ENCODE measurements at regions not wholly inside any gene's neighbourhood (a gene's known extent, or its start where the extent isn't known, plus 50 kb on each side); places are given as distances from the start of the nearest gene placed in this dataset.
"Not testable (repeated sequence)": the region's sequence is repeated elsewhere in the genome, so short reads cannot be mapped to it uniquely, and the experiment has no call there.

DNA sequence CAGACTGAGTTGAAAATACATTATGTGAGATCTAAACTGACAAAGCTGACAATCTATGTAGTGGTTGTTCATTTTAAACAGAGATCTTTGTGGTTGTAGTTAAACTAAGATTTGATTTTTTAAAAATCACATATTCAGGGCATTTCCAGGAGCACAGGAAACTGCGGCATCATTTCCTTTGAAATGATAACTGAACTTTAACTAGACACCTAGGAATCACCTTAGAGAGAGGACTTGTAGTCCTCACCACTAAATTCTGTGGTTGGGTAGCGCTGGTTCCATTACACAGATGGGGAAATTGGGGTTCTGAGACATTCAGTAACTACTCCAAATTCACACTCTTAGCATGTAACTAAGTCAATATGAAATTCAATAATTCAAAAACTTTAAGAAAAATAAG is 96.0 kb upstream of the TRIB2 start:
- Histone ChIP-seq H3K27ac (no peak overlapping the region), H3K4me3 (no peak overlapping the region), H3K9me3 (no peaks in the 10 kb centered on the region), H3K4me1 (peaks cover 15% of the 10 kb centered on the region), H3K36me3 (no peaks in the 10 kb centered on the region), H3K27me3 (no peaks in the 10 kb centered on the region)
- no peak for DNase-seq (ENCODE audit: extremely low spot score in 2 of 2)
- TF ChIP-seq POLR2AphosphoS5 (IDR thresholded peaks at IDR 0.05; ENCODE audit: insufficient read depth in 1 of 2, low read depth in 1 of 2) = no peak
- no peak for TF ChIP-seq CTCF (IDR thresholded peaks at IDR 0.05)
- no peak for TF ChIP-seq POLR2A (IDR thresholded peaks at IDR 0.05)
- intact Hi-C loops (cut with DNase I) = no loop called here

DNA sequence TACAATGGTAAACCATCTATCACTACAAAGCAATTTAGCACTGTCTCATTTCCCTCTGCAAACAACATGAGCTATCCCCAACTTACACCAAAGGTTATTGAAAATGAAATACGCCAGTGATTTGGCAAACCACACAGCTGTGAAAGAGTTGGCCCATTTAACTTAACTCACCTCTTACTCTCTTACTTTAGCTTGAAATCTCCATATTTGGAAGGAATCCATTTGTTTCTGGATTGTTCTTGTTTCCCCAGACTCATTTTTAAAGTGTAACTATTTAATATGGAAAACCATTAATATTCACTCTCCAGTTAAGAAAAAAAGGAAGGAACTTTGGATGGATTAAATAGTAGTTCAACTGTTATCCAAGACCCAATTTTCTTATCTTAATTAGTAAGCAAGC is 93.7 kb upstream of the TRIB2 start:
- H3K9me3 ChIP-seq = no peaks in the 10 kb centered on the region
- no peaks in the 10 kb centered on the region for H3K36me3 ChIP-seq
- no peaks in the 10 kb centered on the region for H3K27me3 ChIP-seq
- peaks cover 15% of the 10 kb centered on the region for H3K4me1 ChIP-seq
- TF ChIP-seq POLR2AphosphoS5 (IDR thresholded peaks at IDR 0.05; ENCODE audit: insufficient read depth in 1 of 2, low read depth in 1 of 2) (no peak), POLR2A (IDR thresholded peaks at IDR 0.05) (no peak), CTCF (IDR thresholded peaks at IDR 0.05) (no peak)
- no peak overlapping the region for H3K27ac ChIP-seq
- intact Hi-C loops (cut with DNase I) = no loop called here
- no peak for DNase-seq (ENCODE audit: extremely low spot score in 2 of 2)
- H3K4me3 ChIP-seq = no peak overlapping the region

DNA sequence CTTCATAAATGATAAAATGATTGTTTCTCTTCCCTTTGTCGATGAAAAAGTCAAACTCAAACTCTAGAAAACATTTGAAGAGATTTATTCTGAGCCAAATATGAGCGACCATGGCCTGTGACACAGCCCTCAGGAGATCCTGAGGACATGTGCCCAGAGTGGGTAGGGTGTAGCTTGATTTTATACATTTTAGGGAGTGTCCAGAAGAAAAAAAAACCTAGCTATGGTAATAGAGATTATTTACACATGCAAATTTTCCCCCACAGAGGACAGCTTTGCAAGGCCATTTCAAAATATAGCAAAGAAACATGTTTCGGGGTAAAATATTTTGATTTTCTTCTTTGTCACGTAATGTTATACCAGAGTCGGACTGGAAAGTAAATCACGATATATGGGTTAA is 92.4 kb upstream of the TRIB2 start:
- DNase-seq (ENCODE audit: extremely low spot score in 2 of 2) = no peak
- no peaks in the 10 kb centered on the region for H3K27me3 ChIP-seq
- no peak overlapping the region for H3K27ac ChIP-seq
- peaks cover 13% of the 10 kb centered on the region for H3K4me1 ChIP-seq
- TF ChIP-seq CTCF (IDR thresholded peaks at IDR 0.05) = no peak
- no peak for TF ChIP-seq POLR2AphosphoS5 (IDR thresholded peaks at IDR 0.05; ENCODE audit: insufficient read depth in 1 of 2, low read depth in 1 of 2)
- no peak for TF ChIP-seq POLR2A (IDR thresholded peaks at IDR 0.05)
- no peaks in the 10 kb centered on the region for H3K36me3 ChIP-seq
- intact Hi-C loops (cut with DNase I) = no loop called here
- no peak overlapping the region for H3K4me3 ChIP-seq
- no peaks in the 10 kb centered on the region for H3K9me3 ChIP-seq

DNA sequence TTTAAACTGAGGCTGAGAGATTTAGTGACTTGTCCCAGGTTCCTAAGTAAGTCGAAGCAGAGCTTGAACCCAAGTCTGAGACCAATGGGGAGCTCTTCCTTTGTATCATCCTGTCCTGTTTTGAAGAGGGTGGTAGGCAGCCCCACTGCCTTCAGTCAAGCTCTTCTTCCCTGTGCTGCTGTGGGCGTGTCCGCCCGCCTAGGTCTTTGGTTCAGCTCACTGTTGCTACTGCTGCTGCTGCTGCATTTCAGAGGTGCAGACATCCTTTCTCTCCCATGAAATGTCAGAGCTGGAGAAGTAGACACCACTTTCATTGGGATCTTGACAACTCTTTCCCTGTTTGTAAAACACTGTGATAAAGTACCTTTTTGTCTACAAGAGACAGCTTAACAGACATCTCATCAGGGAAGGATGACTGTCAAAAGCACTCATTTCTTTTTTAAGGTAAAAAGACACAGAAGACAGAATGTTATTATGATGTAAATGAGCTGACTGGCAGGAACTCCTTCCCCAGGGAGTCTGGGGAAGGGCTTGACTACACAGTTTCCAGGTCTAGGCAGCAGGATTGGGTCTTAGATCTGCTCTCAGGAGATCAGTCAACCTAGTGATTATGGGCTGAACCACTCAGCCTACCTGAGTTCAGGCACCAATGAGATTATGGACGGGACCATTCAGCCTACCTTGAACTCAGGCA is 91.7 kb upstream of the TRIB2 start:
- Histone ChIP-seq H3K36me3 (no peaks in the 10 kb centered on the region), H3K4me3 (no peak overlapping the region), H3K4me1 (peaks cover 7% of the 10 kb centered on the region), H3K9me3 (no peaks in the 10 kb centered on the region), H3K27me3 (no peaks in the 10 kb centered on the region), H3K27ac (no peak overlapping the region)
- intact Hi-C loops (cut with DNase I) = no loop called here
- TF ChIP-seq POLR2AphosphoS5 (IDR thresholded peaks at IDR 0.05; ENCODE audit: insufficient read depth in 1 of 2, low read depth in 1 of 2) (no peak), CTCF (IDR thresholded peaks at IDR 0.05) (no peak), POLR2A (IDR thresholded peaks at IDR 0.05) (no peak)
- DNase-seq (ENCODE audit: extremely low spot score in 2 of 2) = no peak

DNA sequence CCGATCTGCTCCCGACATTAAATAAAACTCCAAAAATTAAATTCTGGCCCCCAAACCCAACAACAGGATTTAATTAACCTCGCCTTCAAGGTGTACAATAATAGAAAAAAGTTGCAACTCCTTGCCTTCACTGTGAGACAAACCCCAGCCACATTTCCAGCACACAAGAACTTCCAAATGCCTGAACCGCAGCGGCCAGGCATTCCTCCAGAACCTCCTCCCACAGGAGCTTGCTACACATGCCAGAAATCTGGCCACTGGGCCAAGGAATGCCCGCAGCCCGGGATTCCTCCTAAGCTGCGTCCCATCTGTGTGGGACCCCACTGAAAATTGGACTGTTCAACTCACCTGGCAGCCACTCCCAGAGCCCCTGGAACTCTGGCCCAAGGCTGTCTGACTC is 88.2 kb upstream of the TRIB2 start:
- H3K4me3 ChIP-seq; H3K27ac ChIP-seq; H3K27me3 ChIP-seq; DNase-seq (ENCODE audit: extremely low spot score in 2 of 2); intact Hi-C loops (cut with DNase I); H3K9me3 ChIP-seq; H3K36me3 ChIP-seq; H3K4me1 ChIP-seq: not testable (repeated sequence)
